ENCODE measurements at regions not wholly inside any gene's neighbourhood (a gene's known extent, or its start where the extent isn't known, plus 50 kb on each side); places are given as distances from the start of the nearest gene placed in this dataset.

DNA sequence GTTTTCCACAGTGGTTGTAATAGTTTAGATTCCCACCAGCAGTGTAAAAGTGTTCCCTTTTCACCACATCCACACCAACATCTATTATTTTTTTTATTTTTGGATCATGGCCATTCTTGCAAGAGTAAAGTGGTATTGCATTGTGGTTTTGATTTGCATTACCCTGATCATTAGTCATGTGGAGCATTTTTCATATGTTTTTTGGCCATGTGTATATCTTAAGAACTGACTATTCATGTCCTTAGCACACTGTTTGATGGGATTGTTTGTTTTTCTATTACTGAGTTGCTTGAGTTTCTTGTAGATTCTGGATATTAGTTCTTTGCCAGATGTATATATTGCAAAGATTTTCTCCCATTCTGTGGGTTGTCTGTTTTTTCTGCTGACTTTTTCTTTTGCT is 820.1 kb downstream of the TENT5A start:
- no peak for TF ChIP-seq CTCF (IDR thresholded peaks at IDR 0.05)
- Histone ChIP-seq H3K4me1 (no peaks in the 10 kb centered on the region), H3K36me3 (no peaks in the 10 kb centered on the region), H3K4me3 (no peak overlapping the region), H3K27ac (no peak overlapping the region), H3K9me3 (peaks cover 0 to 35% (median 0%) of the 10 kb centered on the region in 11 donors), H3K27me3 (no peaks in the 10 kb centered on the region)
- intact Hi-C loops (cut with DNase I) = no loop called here
- DNase-seq = no peak
- no peak for ATAC-seq

- ATAC-seq (no peak), DNase-seq (no peak)
- TF ChIP-seq CTCF (IDR thresholded peaks at IDR 0.05) = no peak
- Histone ChIP-seq H3K27ac (no peak overlapping the region), H3K9me3 (peaks cover 0 to 30% (median 5%) of the 10 kb centered on the region in 11 donors), H3K4me3 (no peak overlapping the region), H3K27me3 (no peaks in the 10 kb centered on the region), H3K36me3 (no peaks in the 10 kb centered on the region), H3K4me1 (no peaks in the 10 kb centered on the region)
- intact Hi-C loops (cut with DNase I) = no loop called here
Observed at GRCh38 chr6:80930376-80930775, 822.1 kb downstream of the TENT5A start.

DNA sequence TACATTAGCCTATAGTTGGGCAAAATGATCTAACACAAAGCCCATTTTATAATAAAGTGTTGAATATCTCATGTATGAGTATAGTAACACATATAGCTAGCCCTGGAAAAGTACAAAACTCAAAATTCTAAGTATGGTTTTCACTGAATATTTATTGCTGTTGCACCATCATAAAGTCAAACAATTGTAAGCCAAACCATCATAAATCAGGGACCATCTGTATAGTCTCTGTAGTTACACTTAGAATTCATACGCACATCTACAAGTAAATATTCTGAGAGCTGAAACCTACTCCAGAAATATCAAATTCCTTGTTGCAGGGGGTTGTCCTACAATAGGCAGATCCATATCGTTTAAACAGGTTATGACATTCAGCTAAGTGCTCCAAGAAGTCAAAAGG is 817.3 kb downstream of the BCKDHB start:
- 85 to 87% methylated on average over 2 of the region's 2 CpGs for WGBS, 2 donors
- ATAC-seq = no peak
- intact Hi-C loops (cut with DNase I) = no loop called here

GRCh38 chr6:80922916-80923455 is 816.5 kb downstream of the BCKDHB start:
- no peaks in the 10 kb centered on the region for H3K4me1 ChIP-seq
- ATAC-seq (no peak), DNase-seq (no peak)
- TF ChIP-seq CTCF (IDR thresholded peaks at IDR 0.05) = no peak
- intact Hi-C loops (cut with DNase I) = no loop called here
- 86 to 91% methylated on average over 1 of the region's 1 CpG for WGBS, 2 donors
- H3K9me3 ChIP-seq = peaks cover 0 to 10% (median 5%) of the 10 kb centered on the region in 11 donors
- no peaks in the 10 kb centered on the region for H3K27me3 ChIP-seq
- no peak overlapping the region for H3K27ac ChIP-seq
- H3K36me3 ChIP-seq = no peaks in the 10 kb centered on the region
- H3K4me3 ChIP-seq = no peak overlapping the region

More for the DNA sequence above, 817.3 kb downstream of the BCKDHB start:
- Histone ChIP-seq H3K4me1 (no peaks in the 10 kb centered on the region), H3K4me3 (no peak overlapping the region), H3K9me3 (peaks cover 0 to 10% (median 5%) of the 10 kb centered on the region in 11 donors), H3K27ac (no peak overlapping the region), H3K36me3 (no peaks in the 10 kb centered on the region), H3K27me3 (no peaks in the 10 kb centered on the region)
- no peak for DNase-seq
- no peak for TF ChIP-seq CTCF (IDR thresholded peaks at IDR 0.05)
